ENCODE measurements at regions not wholly inside any gene's neighbourhood (a gene's known extent, or its start where the extent isn't known, plus 50 kb on each side); places are given as distances from the start of the nearest gene placed in this dataset.
"Not testable (repeated sequence)": the region's sequence is repeated elsewhere in the genome, so short reads cannot be mapped to it uniquely, and the experiment has no call there.

- no peak for DNase-seq
These were observed 87.1 kb upstream of the ZNF281 start for GRCh38 chr1:200496937-200497336.

- DNase-seq, result no peak
These were observed 86.1 kb upstream of the ZNF281 start for GRCh38 chr1:200495901-200496300.

- no peak for DNase-seq
These were observed 83.5 kb upstream of the ZNF281 start for GRCh38 chr1:200493344-200493743.

- no peak for DNase-seq
These were observed 81.3 kb upstream of the ZNF281 start for GRCh38 chr1:200491103-200491502.

- DNase-seq, result no peak
These were observed 80.3 kb upstream of the ZNF281 start for GRCh38 chr1:200490183-200490582.

GRCh38 chr1:200488375-200489165 is 78.7 kb upstream of the ZNF281 start:
- DNase-seq, result peak; percentile 43

GRCh38 chr1:200487650-200488049 is 77.8 kb upstream of the ZNF281 start:
- DNase-seq, result no peak

GRCh38 chr1:200486634-200487033 is 76.8 kb upstream of the ZNF281 start:
- no peak for DNase-seq

GRCh38 chr1:200484438-200484946 is 74.7 kb upstream of the ZNF281 start:
- not testable (repeated sequence) for DNase-seq

- no peak for DNase-seq
These were observed 73.8 kb upstream of the ZNF281 start for GRCh38 chr1:200483491-200484143.

GRCh38 chr1:200480964-200481363 is 71.1 kb upstream of the ZNF281 start:
- DNase-seq, result no peak

- no peak for DNase-seq
These were observed 70.0 kb upstream of the ZNF281 start for GRCh38 chr1:200479816-200480215.

- no peak for DNase-seq
These were observed 69.2 kb upstream of the ZNF281 start for GRCh38 chr1:200478945-200479558.

GRCh38 chr1:200478239-200478623 is 68.4 kb upstream of the ZNF281 start:
- DNase-seq, result no peak

- DNase-seq, result no peak
These were observed 64.8 kb upstream of the ZNF281 start for GRCh38 chr1:200474633-200475032.

GRCh38 chr1:200473698-200474371 is 64.0 kb upstream of the ZNF281 start:
- no peak for DNase-seq

GRCh38 chr1:200471739-200472138 is 61.9 kb upstream of the ZNF281 start:
- no peak for DNase-seq

GRCh38 chr1:200468264-200469001 is 58.6 kb upstream of the ZNF281 start:
- no peak for DNase-seq

- DNase-seq, result no peak
These were observed 55.1 kb upstream of the ZNF281 start for GRCh38 chr1:200464784-200465400.

Data from central memory CD4-positive, alpha-beta T cell (primary cell).